Fibroblast of skin of right quadriceps (primary cell): ENCODE measurements at regions not wholly inside any gene's neighbourhood (a gene's known extent, or its start where the extent isn't known, plus 50 kb on each side); places are given as distances from the start of the nearest gene placed in this dataset.
"Not testable (repeated sequence)": the region's sequence is repeated elsewhere in the genome, so short reads cannot be mapped to it uniquely, and the experiment has no call there.

ENCODE experiments used
- DNase-seq: peaks from one replicate; pipeline ENCODE4 v3.0.0-alpha.2; 2013

- no peak for DNase-seq
These were observed 617.3 kb upstream of the GOT2 start for GRCh38 chr16:59351305-59351903.

- no peak for DNase-seq
These were observed 616.6 kb upstream of the GOT2 start for GRCh38 chr16:59350670-59351069.

GRCh38 chr16:59342669-59343068, 608.6 kb upstream of the GOT2 start:
- no peak for DNase-seq

- DNase-seq, result no peak
These were observed 607.3 kb upstream of the GOT2 start for GRCh38 chr16:59341368-59341767.

GRCh38 chr16:59339871-59340270, 605.8 kb upstream of the GOT2 start:
- DNase-seq, result no peak

GRCh38 chr16:59336136-59336695, 602.1 kb upstream of the GOT2 start:
- no peak for DNase-seq

- DNase-seq, result not testable (repeated sequence)
These were observed 597.6 kb upstream of the GOT2 start for GRCh38 chr16:59331708-59332107.

- peak; percentile 51 for DNase-seq
These were observed 596.0 kb upstream of the GOT2 start for GRCh38 chr16:59330019-59330670.

GRCh38 chr16:59328961-59329360, 594.8 kb upstream of the GOT2 start:
- no peak for DNase-seq

- DNase-seq, result no peak
These were observed 593.8 kb upstream of the GOT2 start for GRCh38 chr16:59327894-59328293.

- DNase-seq, result no peak
These were observed 592.8 kb upstream of the GOT2 start for GRCh38 chr16:59326955-59327354.

- peak; percentile 11 for DNase-seq
These were observed 590.3 kb upstream of the GOT2 start for GRCh38 chr16:59324462-59324861.

GRCh38 chr16:59320657-59321056, 586.5 kb upstream of the GOT2 start:
- no peak for DNase-seq

GRCh38 chr16:59319871-59320270, 585.8 kb upstream of the GOT2 start:
- DNase-seq, result no peak

- DNase-seq, result no peak
These were observed 571.7 kb upstream of the GOT2 start for GRCh38 chr16:59305850-59306249.

- no peak for DNase-seq
These were observed 562.8 kb upstream of the GOT2 start for GRCh38 chr16:59296888-59297287.

GRCh38 chr16:59295993-59296736, 562.0 kb upstream of the GOT2 start:
- DNase-seq, result peak; percentile 1

- no peak for DNase-seq
These were observed 561.4 kb upstream of the GOT2 start for GRCh38 chr16:59295474-59295873.

- DNase-seq, result no peak
These were observed 556.6 kb upstream of the GOT2 start for GRCh38 chr16:59290718-59291117.

- no peak for DNase-seq
These were observed 555.0 kb upstream of the GOT2 start for GRCh38 chr16:59289151-59289550.

GRCh38 chr16:59274141-59274540, 540.0 kb upstream of the GOT2 start:
- DNase-seq, result no peak

GRCh38 chr16:59263955-59264354, 529.8 kb upstream of the GOT2 start:
- DNase-seq, result no peak

GRCh38 chr16:59260892-59261291, 526.8 kb upstream of the GOT2 start:
- DNase-seq, result no peak

- peak; percentile 17 for DNase-seq
These were observed 525.8 kb upstream of the GOT2 start for GRCh38 chr16:59259950-59260319.
